Motor neuron (in vitro differentiated cells): ENCODE measurements at regions not wholly inside any gene's neighbourhood (a gene's known extent, or its start where the extent isn't known, plus 50 kb on each side); places are given as distances from the start of the nearest gene placed in this dataset.
"Not testable (repeated sequence)": the region's sequence is repeated elsewhere in the genome, so short reads cannot be mapped to it uniquely, and the experiment has no call there.

Experiments
- ATAC-seq, 8 experiments: fragments of 200-7000 bp; cut with Tn5 transposase; replicated peaks in 6 of 8; 2 replicates each; pipeline ENCODE4 v1.8.0; 2021; ENCODE audit warnings: mild to moderate bottlenecking in 8 of 8, moderate library complexity in 8 of 8
- H3K27ac ChIP-seq, 2 donors: fragments of 250-450 bp; sonication (Bioruptor Pico); 2 replicates each; pipeline ENCODE4 v1.9.0; 2021; ENCODE audit warnings: antibody characterized with exemption in 2 of 2, mild to moderate bottlenecking in 2 of 2, moderate library complexity in 1 of 2
- H3K4me1 ChIP-seq, 2 donors: fragments of 250-450 bp; sonication (Bioruptor Pico); replicated peaks in 1 of 2; 2 replicates each; pipeline ENCODE4 v1.6.1; 2021; ENCODE audit warnings: antibody characterized with exemption in 2 of 2, mild to moderate bottlenecking in 2 of 2, moderate library complexity in 1 of 2
- H3K4me3 ChIP-seq, 5 donors: fragments of 250-450 bp; sonication (Bioruptor Pico); 2 replicates each; pipeline ENCODE4 v1.9.0; 2021; ENCODE audit warnings: antibody characterized with exemption in 5 of 5, mild to moderate bottlenecking in 5 of 5, moderate library complexity in 4 of 5
- WGBS, 10 experiments: fragments of 450-650 bp; shearing (Covaris generic); methylation state at CpG; one replicate each; pipeline ENCODE4 v1.0.0; 2022; 5-methylcytosine and 5-hydroxymethylcytosine counted together
- in situ Hi-C, 9 experiments: fragments of 400-800 bp; cut with MboI; loops; one replicate each; pipeline ENCODE4 v1.15.0; 2021; ENCODE audit warnings: low sequenced_read_pairs in 9 of 9, low pct_unique_long_range_greater_than_20kb in 2 of 9; ENCODE audit not compliant: unreplicated experiment in 9 of 9

- no peak overlapping the region for H3K27ac ChIP-seq
- in situ Hi-C loops: no loop called here
- no peak for ATAC-seq
These were observed 971.7 kb downstream of the FSCB start for GRCh38 chr14:43535231-43535838.

GRCh38 chr14:43532825-43533416 is 974.2 kb downstream of the FSCB start:
- 80 to 100% (median 90%) methylated on average over 2 to 6 of the region's 40 CpGs; no CpG with 5 or more reads in 7 of the 10 experiments for WGBS, 10 experiments
- ATAC-seq: no peak
- in situ Hi-C loops: no loop called here

More at GRCh38 chr14:43535231-43535838, 971.7 kb downstream of the FSCB start:
- no peaks in the 10 kb centered on the region for H3K4me1 ChIP-seq
- 32 to 94% (median 80%) methylated on average over 2 to 13 of the region's 18 CpGs; no CpG with 5 or more reads in 1 of the 10 experiments for WGBS, 10 experiments
- H3K4me3 ChIP-seq: no peak overlapping the region

GRCh38 chr14:43528321-43528720 is 978.8 kb downstream of the FSCB start:
- Histone ChIP-seq H3K4me3 (no peak overlapping the region), H3K4me1 (peaks cover 3 to 5% of the 10 kb centered on the region in 2 donors), H3K27ac (no peak overlapping the region)
- ATAC-seq: no peak
- 4 to 100% (median 60%) methylated on average over 1 to 5 of the region's 5 CpGs; no CpG with 5 or more reads in 2 of the 10 experiments for WGBS, 10 experiments
- in situ Hi-C loops: no loop called here

More at GRCh38 chr14:43532825-43533416, 974.2 kb downstream of the FSCB start:
- Histone ChIP-seq H3K4me3 (no peak overlapping the region), H3K4me1 (no peaks in the 10 kb centered on the region), H3K27ac (no peak overlapping the region)

GRCh38 chr14:43525658-43526057 is 981.4 kb downstream of the FSCB start:
- H3K27ac ChIP-seq: no peak overlapping the region
- peak in 4 of 8 experiments; percentile 15 to 54 (median 31) for ATAC-seq
- 0 to 38% (median 10%) methylated on average over 1 of the region's 1 CpG; no CpG with 5 or more reads in 4 of the 10 experiments for WGBS, 10 experiments
- no peak overlapping the region for H3K4me3 ChIP-seq
- in situ Hi-C loops: no loop called here
- peaks cover 3 to 5% of the 10 kb centered on the region in 2 donors for H3K4me1 ChIP-seq

- ATAC-seq: no peak
- Histone ChIP-seq H3K27ac (no peak overlapping the region), H3K4me3 (no peak overlapping the region), H3K4me1 (peaks cover 3 to 5% of the 10 kb centered on the region in 2 donors)
- in situ Hi-C loops: no loop called here
- 17 to 100% (median 100%) methylated on average over 1 to 4 of the region's 4 CpGs; no CpG with 5 or more reads in 1 of the 10 experiments for WGBS, 10 experiments
These were observed 984.2 kb downstream of the FSCB start for GRCh38 chr14:43522901-43523300.

GRCh38 chr14:43522191-43522590 is 984.9 kb downstream of the FSCB start:
- in situ Hi-C loops: no loop called here
- Histone ChIP-seq H3K4me3 (no peak overlapping the region), H3K4me1 (peaks cover 3 to 5% of the 10 kb centered on the region in 2 donors), H3K27ac (no peak overlapping the region)
- WGBS, 10 experiments: 32 to 100% (median 93%) methylated on average over 2 to 4 of the region's 4 CpGs
- no peak for ATAC-seq

- no peak for ATAC-seq
These were observed 1003.6 kb downstream of the FSCB start for GRCh38 chr14:43503508-43503907.

GRCh38 chr14:43492359-43492758 is 1014.7 kb downstream of the FSCB start:
- in situ Hi-C loops, H3K4me3 ChIP-seq, H3K27ac ChIP-seq, H3K4me1 ChIP-seq, ATAC-seq: not testable (repeated sequence)
- 80% methylated on average over 1 of the region's 13 CpGs; no CpG with 5 or more reads in 9 of the 10 experiments for WGBS, 10 experiments

More at GRCh38 chr14:43503508-43503907, 1003.6 kb downstream of the FSCB start:
- no peak overlapping the region for H3K4me3 ChIP-seq
- in situ Hi-C loops: no loop called here
- H3K27ac ChIP-seq: no peak overlapping the region
- no peaks in the 10 kb centered on the region for H3K4me1 ChIP-seq

- in situ Hi-C loops: no loop called here
- H3K4me1 ChIP-seq: peaks cover 0 to 7% of the 10 kb centered on the region in 2 donors
- 0 to 92% (median 67%) methylated on average over 2 to 3 of the region's 3 CpGs; no CpG with 5 or more reads in 2 of the 10 experiments for WGBS, 10 experiments
- ATAC-seq: no peak
- H3K4me3 ChIP-seq: no peak overlapping the region
- H3K27ac ChIP-seq: no peak overlapping the region
These were observed 1023.7 kb downstream of the FSCB start for GRCh38 chr14:43483415-43483814.

GRCh38 chr14:43481864-43482263 is 1025.2 kb downstream of the FSCB start:
- Histone ChIP-seq H3K27ac (no peak overlapping the region), H3K4me3 (no peak overlapping the region), H3K4me1 (peaks cover 0 to 7% of the 10 kb centered on the region in 2 donors)
- ATAC-seq: no peak
- 14 to 100% (median 95%) methylated on average over 1 to 2 of the region's 2 CpGs for WGBS, 10 experiments
- in situ Hi-C loops: no loop called here

GRCh38 chr14:43480976-43481375 is 1026.1 kb downstream of the FSCB start:
- in situ Hi-C loops: no loop called here
- H3K4me1 ChIP-seq: peaks cover 0 to 7% of the 10 kb centered on the region in 2 donors
- WGBS, 10 experiments: 0 to 86% (median 41%) methylated on average over 1 of the region's 1 CpG; no CpG with 5 or more reads in 2 of the 10 experiments
- ATAC-seq: peak in 3 of 8 experiments; percentile 26 to 38 (median 36)
- no peak overlapping the region for H3K4me3 ChIP-seq
- no peak overlapping the region for H3K27ac ChIP-seq

GRCh38 chr14:43479596-43480195 is 1027.4 kb downstream of the FSCB start:
- 0 to 89% (median 43%) methylated on average over 1 to 2 of the region's 2 CpGs; no CpG with 5 or more reads in 3 of the 10 experiments for WGBS, 10 experiments
- Histone ChIP-seq H3K4me1 (peaks cover 0 to 7% of the 10 kb centered on the region in 2 donors), H3K4me3 (no peak overlapping the region), H3K27ac (no peak overlapping the region)
- in situ Hi-C loops: no loop called here
- ATAC-seq: no peak

- no peak for ATAC-seq
- 7 to 100% (median 67%) methylated on average over 1 to 2 of the region's 2 CpGs for WGBS, 10 experiments
- H3K4me3 ChIP-seq: no peak overlapping the region
- peaks cover 0 to 7% of the 10 kb centered on the region in 2 donors for H3K4me1 ChIP-seq
- H3K27ac ChIP-seq: no peak overlapping the region
- in situ Hi-C loops: no loop called here
These were observed 1030.3 kb downstream of the FSCB start for GRCh38 chr14:43476822-43477221.
